UCSD-AML1 (cell line): ENCODE measurements at regions not wholly inside any gene's neighbourhood (a gene's known extent, or its start where the extent isn't known, plus 50 kb on each side); places are given as distances from the start of the nearest gene placed in this dataset.

Experiments
- DNase-seq: peaks from one replicate; lab custom pipeline; 2025; ENCODE audit not compliant: unreplicated experiment; lab: John Stamatoyannopoulos, UW

- DNase-seq = no peak
Measured at GRCh38 chr18:46373791-46374190, 269.6 kb downstream of the HAUS1 start.

- no peak for DNase-seq
Measured at GRCh38 chr18:46374850-46375249, 270.7 kb downstream of the HAUS1 start.

- no peak for DNase-seq
Measured at GRCh38 chr18:46377557-46377956, 273.4 kb downstream of the HAUS1 start.

GRCh38 chr18:46378126-46378863, 274.1 kb downstream of the HAUS1 start:
- DNase-seq = no peak

- DNase-seq = no peak
Measured at GRCh38 chr18:46378864-46379207, 274.7 kb downstream of the HAUS1 start.

GRCh38 chr18:46379323-46379950, 275.3 kb downstream of the HAUS1 start:
- no peak for DNase-seq

DNA sequence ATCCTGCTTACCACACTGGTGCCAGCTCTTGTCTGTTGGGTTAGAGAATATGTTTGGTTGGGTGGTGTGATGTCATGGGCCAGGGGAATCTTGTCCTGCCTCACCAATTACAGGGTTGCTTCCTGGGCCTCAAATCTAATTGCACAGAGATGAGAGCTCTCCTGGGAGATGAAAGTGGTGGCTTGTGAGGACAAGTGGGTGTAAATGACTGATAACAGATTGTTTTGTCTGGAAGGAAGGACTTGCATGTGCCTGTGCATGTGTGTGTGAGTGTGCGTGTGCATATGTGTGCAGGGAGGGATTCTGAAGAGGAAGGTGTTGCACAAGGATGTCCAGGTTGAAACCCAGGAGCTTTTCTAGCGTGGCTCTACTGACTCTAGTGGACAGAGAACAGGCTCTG, 271.9 kb downstream of the LOXHD1 start:
- no peak for DNase-seq

DNA sequence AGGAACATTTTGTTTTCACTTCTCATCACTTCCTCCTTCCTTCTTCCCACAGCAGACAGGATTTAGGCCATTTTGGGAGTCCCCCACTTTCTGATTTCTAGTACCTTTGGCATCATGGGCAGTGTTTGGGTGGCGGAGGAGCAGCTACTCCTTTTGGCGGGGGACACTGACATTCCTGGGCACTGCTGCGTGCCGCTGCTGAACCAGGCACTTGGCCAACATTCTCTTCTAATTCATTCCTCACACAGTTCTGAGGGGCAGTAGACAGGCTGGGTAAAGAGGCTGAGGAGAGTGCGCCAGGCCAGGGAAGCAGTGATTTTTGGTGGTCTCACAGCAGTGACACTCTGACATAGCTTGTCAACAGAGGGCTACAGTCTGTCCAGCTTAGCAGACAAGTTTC, 270.2 kb downstream of the LOXHD1 start:
- no peak for DNase-seq

GRCh38 chr18:46387441-46388131, 269.4 kb downstream of the LOXHD1 start:
- DNase-seq = no peak

GRCh38 chr18:46388286-46388685, 268.7 kb downstream of the LOXHD1 start:
- no peak for DNase-seq

DNA sequence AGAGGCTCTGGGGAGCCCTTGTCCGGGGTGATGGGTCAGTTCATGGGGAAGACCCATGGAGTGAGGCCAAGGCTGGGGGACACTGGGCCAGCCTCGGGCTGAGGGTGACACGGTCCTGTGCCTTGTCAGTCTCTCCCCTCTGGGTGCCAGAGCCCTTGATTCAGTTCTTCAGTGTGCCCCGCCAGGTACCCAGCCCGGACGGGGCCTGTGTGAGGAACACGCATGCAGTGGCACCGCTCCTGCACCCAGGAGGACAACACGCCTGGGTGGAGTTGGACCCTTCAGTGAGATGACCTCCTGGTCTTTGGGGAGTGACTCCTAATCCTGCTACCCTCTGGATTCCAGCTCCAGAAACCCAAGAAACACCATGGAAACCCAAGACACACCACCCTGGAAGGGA, 264.4 kb downstream of the LOXHD1 start:
- no peak for DNase-seq

- peak; percentile 36 for DNase-seq
Measured at GRCh38 chr18:46393230-46393629, 263.8 kb downstream of the LOXHD1 start.

- DNase-seq = no peak
Measured at GRCh38 chr18:46393961-46394360, 263.1 kb downstream of the LOXHD1 start.

DNA sequence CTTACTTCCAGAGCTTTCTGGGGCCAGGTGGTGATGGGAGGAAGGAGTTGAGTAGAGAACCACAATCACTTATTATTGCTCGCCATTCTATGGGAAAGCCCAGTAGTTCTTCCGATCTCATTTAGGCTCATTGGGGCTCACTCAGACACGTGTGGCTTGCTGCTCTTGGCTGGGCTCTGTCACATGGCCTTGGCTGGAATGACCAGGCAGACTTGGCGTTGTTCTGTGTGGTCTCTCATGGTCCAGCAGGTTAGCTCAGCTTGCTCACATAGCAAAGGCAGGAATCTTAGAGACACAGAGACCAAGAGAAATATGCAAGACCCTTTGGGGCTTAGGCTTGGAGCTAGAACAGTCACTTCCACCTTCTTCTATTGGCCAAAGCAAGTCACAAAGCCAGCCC, 261.2 kb downstream of the LOXHD1 start:
- DNase-seq = no peak

- no peak for DNase-seq
Measured at GRCh38 chr18:46397174-46397573, 259.8 kb downstream of the LOXHD1 start.

- no peak for DNase-seq
Measured at GRCh38 chr18:46398005-46398404, 259.0 kb downstream of the LOXHD1 start.

DNA sequence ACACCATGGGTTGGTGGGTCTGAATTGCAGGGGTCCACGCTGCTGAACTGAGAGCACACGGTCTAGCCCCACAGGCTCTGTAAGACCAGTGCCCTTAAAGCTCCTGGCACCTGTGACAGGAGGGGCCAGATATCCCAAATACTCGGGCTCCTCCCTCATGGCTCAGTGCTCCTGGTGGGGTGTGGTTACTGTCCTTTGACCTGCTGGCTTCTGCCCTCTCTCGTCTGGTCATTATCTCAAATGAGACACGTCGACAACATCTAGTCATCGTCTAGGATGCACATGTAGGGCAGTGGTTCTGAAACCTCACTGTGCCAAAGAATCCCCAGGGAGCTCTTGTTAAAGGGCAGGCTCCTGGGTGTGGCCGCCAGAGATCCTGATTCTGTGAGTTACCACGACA, 258.4 kb downstream of the LOXHD1 start:
- DNase-seq = no peak

DNA sequence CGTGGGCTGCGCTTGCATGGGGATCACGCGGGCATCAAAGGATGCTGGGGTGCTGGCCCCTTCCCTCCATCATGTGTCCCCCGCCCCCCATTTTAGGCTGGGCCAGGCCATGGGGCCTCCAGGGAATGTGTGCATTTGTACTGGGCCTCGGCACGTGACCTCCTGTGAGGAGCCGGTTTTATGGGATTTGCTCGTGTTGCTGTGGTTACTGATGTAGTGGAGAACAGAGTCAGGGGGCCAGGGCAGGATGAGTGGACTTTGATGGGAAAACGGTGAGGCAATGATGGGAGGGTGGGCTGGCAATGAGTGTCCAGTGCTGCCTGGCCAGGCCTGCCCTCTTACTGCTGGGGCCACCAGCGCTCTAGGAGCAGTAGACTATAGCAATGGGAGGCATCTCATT, 257.7 kb downstream of the LOXHD1 start:
- no peak for DNase-seq

GRCh38 chr18:46400449-46400848, 256.6 kb downstream of the LOXHD1 start:
- DNase-seq = no peak

DNA sequence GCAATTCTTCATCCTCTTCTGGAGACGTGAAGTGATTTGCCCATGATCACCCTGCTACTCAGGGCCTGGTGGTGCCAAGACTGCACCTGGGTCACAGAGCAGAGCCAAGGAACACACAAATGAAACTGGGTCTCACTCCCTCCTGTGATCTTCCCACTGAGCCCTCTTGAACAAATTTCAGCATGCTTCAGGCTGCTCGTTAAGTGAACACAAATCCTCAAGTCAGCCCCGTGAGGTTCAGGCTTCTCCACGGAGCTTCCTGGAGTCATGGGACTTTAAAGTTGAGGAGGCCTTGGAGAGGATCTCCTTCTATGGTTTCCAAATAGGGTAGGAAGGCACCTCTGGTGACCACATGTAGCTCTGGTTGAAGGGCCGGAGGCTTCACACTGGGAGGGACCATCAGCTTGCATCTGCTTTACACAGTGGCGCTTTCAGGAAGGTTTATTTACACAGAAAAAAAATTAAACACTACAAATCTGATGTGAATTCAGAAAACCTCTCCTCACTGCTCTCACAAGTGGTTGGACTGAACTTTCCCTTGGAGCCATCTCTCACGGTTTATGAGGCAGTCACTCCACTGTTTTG, 255.4 kb downstream of the LOXHD1 start:
- DNase-seq = no peak

DNA sequence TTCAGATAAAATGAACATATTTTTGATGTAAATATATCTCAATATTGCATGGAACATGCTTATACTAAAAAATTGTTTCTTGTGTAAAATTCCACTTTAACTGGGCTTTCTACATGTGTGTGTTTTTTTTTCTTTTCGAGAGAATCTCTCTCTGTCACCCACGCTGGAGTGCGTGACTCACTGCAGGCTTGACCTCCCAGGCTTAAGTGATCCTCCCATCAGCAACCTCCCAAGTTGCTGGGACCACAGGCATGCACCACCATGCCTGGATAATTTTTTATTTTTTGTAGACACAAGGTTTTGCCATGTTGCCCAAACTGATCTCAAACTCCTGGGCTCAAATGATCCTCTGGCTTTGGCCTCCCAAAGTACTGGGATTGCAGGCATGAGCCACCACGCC, 254.6 kb downstream of the LOXHD1 start:
- DNase-seq = no peak

- no peak for DNase-seq
Measured at GRCh38 chr18:46402945-46403344, 254.1 kb downstream of the LOXHD1 start.
